Lower leg skin (tissue), 4 donors: ENCODE measurements at regions not wholly inside any gene's neighbourhood (a gene's known extent, or its start where the extent isn't known, plus 50 kb on each side); places are given as distances from the start of the nearest gene placed in this dataset.
"Not testable (repeated sequence)": the region's sequence is repeated elsewhere in the genome, so short reads cannot be mapped to it uniquely, and the experiment has no call there.

Source experiments
- DNase-seq, 2 donors: peaks; one replicate each; pipeline ENCODE4 v3.0.0-alpha.2; 2019; ENCODE audit warnings: low spot score in 2 of 2
- H3K4me3 ChIP-seq: fragments of 200-600 bp; sonication (generic); 2 replicates; pipeline ENCODE4 v1.5.1; 2017; ENCODE audit warnings: mild to moderate bottlenecking, low read depth; ENCODE audit not compliant: poor library complexity, severe bottlenecking
- CTCF ChIP-seq, 3 donors: fragments of 450-650 bp; IDR thresholded peaks; one replicate each; pipeline ENCODE4 v1.5.1; 2016; ENCODE audit warnings: antibody characterized with exemption in 3 of 3, mild to moderate bottlenecking in 3 of 3, moderate library complexity in 2 of 3
- POLR2A ChIP-seq, 2 donors: fragments of 450-650 bp; IDR thresholded peaks; one replicate each; pipeline ENCODE4 v1.6.1; 2016 to 2017; ENCODE audit warnings: antibody characterized with exemption in 2 of 2, mild to moderate bottlenecking in 1 of 2, moderate library complexity in 1 of 2
- WGBS, 2 donors: methylation state at CpG; one replicate each; pipeline ENCODE4 v1.1.5; 2018; 5-methylcytosine and 5-hydroxymethylcytosine counted together
- intact Hi-C: fragments of 100-400 bp; cut with DNase I; formaldehyde crosslinking; loops from one replicate; pipeline ENCODE4 v1.15.0; 2023; ENCODE audit warnings: low total_unique reads

- H3K4me3 ChIP-seq = no peak overlapping the region
- intact Hi-C loops = no loop called here
- no peak for DNase-seq
- TF ChIP-seq CTCF (IDR thresholded peaks at IDR 0.05) (no peak), POLR2A (IDR thresholded peaks at IDR 0.05) (no peak)
- 19 to 38% methylated on average over 4 of the region's 4 CpGs for WGBS, 2 donors
Measured at GRCh38 chr18:47709556-47709955, 220.9 kb downstream of the SMAD2 start.

GRCh38 chr18:47708206-47708605 is 222.3 kb downstream of the SMAD2 start:
- no peak for TF ChIP-seq CTCF (IDR thresholded peaks at IDR 0.05)
- TF ChIP-seq POLR2A (IDR thresholded peaks at IDR 0.05) = no peak
- 34 to 53% methylated on average over 3 of the region's 3 CpGs for WGBS, 2 donors
- no peak for DNase-seq
- intact Hi-C loops = no loop called here
- no peak overlapping the region for H3K4me3 ChIP-seq

GRCh38 chr18:47701134-47701533 is 229.3 kb downstream of the SMAD2 start:
- H3K4me3 ChIP-seq = no peak overlapping the region
- WGBS, 2 donors = 81 to 84% methylated on average over 6 of the region's 6 CpGs
- DNase-seq = no peak
- TF ChIP-seq POLR2A (IDR thresholded peaks at IDR 0.05) (no peak), CTCF (IDR thresholded peaks at IDR 0.05) (no peak)
- intact Hi-C loops = no loop called here

- no peak for TF ChIP-seq POLR2A (IDR thresholded peaks at IDR 0.05)
- TF ChIP-seq CTCF (IDR thresholded peaks at IDR 0.05) = no peak
- intact Hi-C loops = no loop called here
- WGBS, 2 donors = 87 to 89% methylated on average over 9 of the region's 9 CpGs
Measured at GRCh38 chr18:47696870-47697269, 233.6 kb downstream of the SMAD2 start.

GRCh38 chr18:47691611-47692010 is 238.8 kb downstream of the SMAD2 start:
- WGBS, 2 donors = 70 to 75% methylated on average over 4 of the region's 4 CpGs
- intact Hi-C loops = no loop called here

More at GRCh38 chr18:47696870-47697269, 233.6 kb downstream of the SMAD2 start:
- DNase-seq = peak in 1 of 2 donors; percentile 43
- no peak overlapping the region for H3K4me3 ChIP-seq

GRCh38 chr18:47690778-47691177 is 239.7 kb downstream of the SMAD2 start:
- intact Hi-C loops, H3K4me3 ChIP-seq, DNase-seq: not testable (repeated sequence)
- WGBS, 2 donors = 75 to 76% methylated on average over 3 of the region's 3 CpGs

More at GRCh38 chr18:47691611-47692010, 238.8 kb downstream of the SMAD2 start:
- TF ChIP-seq CTCF (IDR thresholded peaks at IDR 0.05) (no peak), POLR2A (IDR thresholded peaks at IDR 0.05) (no peak)
- no peak overlapping the region for H3K4me3 ChIP-seq
- DNase-seq = no peak
